ENCODE measurements at regions not wholly inside any gene's neighbourhood (a gene's known extent, or its start where the extent isn't known, plus 50 kb on each side); places are given as distances from the start of the nearest gene placed in this dataset.

DNA sequence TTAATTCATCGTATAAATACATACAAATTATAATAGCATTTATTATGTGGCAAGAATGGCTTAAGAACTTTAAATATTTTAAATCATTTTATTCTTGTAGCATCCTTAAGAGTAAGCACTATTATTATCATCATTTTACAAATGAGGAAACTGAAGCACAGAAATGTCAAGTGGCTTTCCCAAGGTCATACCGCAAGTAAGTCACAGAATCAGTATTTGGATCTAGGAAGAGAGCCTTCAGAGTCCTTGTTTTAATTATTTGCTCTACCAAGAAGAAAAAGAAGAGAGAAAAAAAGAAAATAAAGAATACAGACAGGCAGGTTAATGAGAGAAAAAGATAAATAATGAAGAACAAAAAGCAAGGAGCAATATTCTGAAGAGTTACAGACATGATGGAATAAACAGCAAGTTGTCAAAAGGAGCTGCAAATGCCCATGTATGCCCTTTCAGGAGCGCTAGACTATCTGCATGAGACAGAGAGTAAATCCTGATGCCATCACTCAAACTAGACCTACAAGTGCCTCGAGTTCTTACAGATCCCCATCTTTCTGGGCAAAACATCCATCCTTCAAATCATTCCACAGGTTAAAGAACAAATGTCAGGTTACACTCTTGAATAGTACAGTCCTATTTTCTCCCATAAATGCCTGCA, 57.8 kb upstream of the ETAA1 start:
- H3K4me3 ChIP-seq (replicated peaks in 1 of 3; ENCODE audit: insufficient read depth in 1 of 3, low read depth in 1 of 3, low read length in 3 of 3): no peak overlapping the region
- H2AFZ ChIP-seq (ENCODE audit: low read depth, low read length): no peak overlapping the region
- no peaks in the 10 kb centered on the region for H3K27me3 ChIP-seq (ENCODE audit: control insufficient read depth in 2 of 2, insufficient read depth in 2 of 2, low read length in 2 of 2)
- intact Hi-C loops (cut with micrococcal nuclease): loop anchor here (5.0 kb wide), 1 partner anchor 107 kb away; no protein-coding TSS in a partner anchor
- H3K27ac ChIP-seq (ENCODE audit: insufficient read depth, low read depth, low read length): no peak overlapping the region
- dilution Hi-C loops (cut with MboI; ENCODE audit: extremely low pct_ligation_motif_present, low sequenced_read_pairs): no loop called here
- H3K9me1 ChIP-seq (replicated peaks; ENCODE audit: control insufficient read depth, extremely low read depth, insufficient read depth, low read length): no peaks in the 10 kb centered on the region
- FAIRE-seq (no peak), DNase-seq (ENCODE audit: low read depth, low spot score) (no peak)
- no peak overlapping the region for H3K4me2 ChIP-seq (ENCODE audit: insufficient read depth, low read length)
- H3K9ac ChIP-seq (replicated peaks; ENCODE audit: extremely low read depth, insufficient read depth, low read length): no peak overlapping the region
- no peaks in the 10 kb centered on the region for H3K36me3 ChIP-seq (ENCODE audit: control insufficient read depth in 2 of 2, extremely low read depth in 1 of 2, insufficient read depth in 2 of 2, low read length in 2 of 2)
- H3K9me3 ChIP-seq (replicated peaks; ENCODE audit: control insufficient read depth, insufficient read depth, low read length): no peaks in the 10 kb centered on the region
- TF ChIP-seq FOS (IDR thresholded peaks at IDR 0.05; ENCODE audit: borderline replicate concordance, insufficient read depth, low read length) (no peak), MYC (IDR thresholded peaks at IDR 0.05; ENCODE audit: low read depth, low read length) (no peak)
- H3K79me2 ChIP-seq (ENCODE audit: control insufficient read depth, insufficient read depth, low read length): no peaks in the 10 kb centered on the region
- ChIA-PET POLR2A (no interaction called here), CTCF (no interaction called here)
- no peaks in the 10 kb centered on the region for H4K20me1 ChIP-seq (replicated peaks; ENCODE audit: control insufficient read depth, extremely low read depth, insufficient read depth, low read length)
- BruUV-seq (replicated peaks): no TSS peak
- H3K4me1 ChIP-seq (ENCODE audit: control insufficient read depth, extremely low read depth, insufficient read depth, low read length): no peaks in the 10 kb centered on the region

DNA sequence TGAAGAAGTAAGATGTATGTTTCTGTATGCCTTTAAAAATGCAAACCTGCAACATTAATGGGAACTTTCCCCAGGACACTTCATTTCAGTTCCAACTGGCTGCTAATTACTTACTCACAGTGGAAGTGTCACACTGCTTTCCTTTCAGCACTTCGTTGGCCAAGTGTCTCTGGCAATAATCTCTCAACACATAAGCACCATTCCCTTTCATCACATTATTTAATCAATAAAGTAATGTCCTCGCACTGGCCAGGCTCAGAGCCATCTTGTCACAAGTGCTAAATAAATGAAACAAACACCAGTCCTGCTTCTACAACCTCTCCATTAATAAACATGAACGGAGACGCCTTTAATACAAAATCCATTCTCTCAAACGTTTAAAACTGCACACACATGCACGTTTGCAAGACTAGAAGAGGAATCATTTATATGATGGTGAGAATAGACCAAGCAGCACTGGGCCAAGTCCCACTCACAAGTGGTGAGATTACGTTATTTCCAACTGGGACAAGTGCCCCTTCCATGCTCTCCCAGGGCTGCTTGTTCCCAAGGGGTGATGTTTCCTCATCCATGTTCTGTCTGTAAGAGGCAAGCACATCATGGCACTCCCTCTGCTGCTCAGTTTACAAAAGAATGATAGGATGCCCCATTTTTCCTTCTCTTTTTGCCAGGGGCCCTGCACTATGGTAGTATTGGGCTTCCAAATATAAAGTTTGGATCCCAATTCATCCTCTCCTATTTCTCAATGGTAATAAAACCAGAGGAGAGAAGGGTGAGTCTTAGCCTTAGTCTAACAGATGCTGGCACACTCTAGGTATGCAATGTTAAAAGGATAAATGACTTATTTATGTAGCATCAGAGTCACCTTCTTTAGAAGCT, 56.8 kb upstream of the ETAA1 start:
- FAIRE-seq: no peak
- H3K79me2 ChIP-seq (ENCODE audit: control insufficient read depth, insufficient read depth, low read length): no peaks in the 10 kb centered on the region
- no peaks in the 10 kb centered on the region for H3K36me3 ChIP-seq (ENCODE audit: control insufficient read depth in 2 of 2, extremely low read depth in 1 of 2, insufficient read depth in 2 of 2, low read length in 2 of 2)
- H3K4me1 ChIP-seq (ENCODE audit: control insufficient read depth, extremely low read depth, insufficient read depth, low read length): no peaks in the 10 kb centered on the region
- H4K20me1 ChIP-seq (replicated peaks; ENCODE audit: control insufficient read depth, extremely low read depth, insufficient read depth, low read length): no peaks in the 10 kb centered on the region
- intact Hi-C loops (cut with micrococcal nuclease) (no loop called here), dilution Hi-C loops (cut with MboI; ENCODE audit: extremely low pct_ligation_motif_present, low sequenced_read_pairs) (no loop called here)
- ChIA-PET POLR2A (no interaction called here), CTCF (no interaction called here)
- H3K4me2 ChIP-seq (ENCODE audit: insufficient read depth, low read length): no peak overlapping the region
- no peak overlapping the region for H3K9ac ChIP-seq (replicated peaks; ENCODE audit: extremely low read depth, insufficient read depth, low read length)
- H3K9me1 ChIP-seq (replicated peaks; ENCODE audit: control insufficient read depth, extremely low read depth, insufficient read depth, low read length): no peaks in the 10 kb centered on the region
- H3K27ac ChIP-seq (ENCODE audit: insufficient read depth, low read depth, low read length): no peak overlapping the region
- no peak for DNase-seq (ENCODE audit: low read depth, low spot score)
- no peak overlapping the region for H3K4me3 ChIP-seq (replicated peaks in 1 of 3; ENCODE audit: insufficient read depth in 1 of 3, low read depth in 1 of 3, low read length in 3 of 3)
- H2AFZ ChIP-seq (ENCODE audit: low read depth, low read length): no peak overlapping the region
- H3K9me3 ChIP-seq (replicated peaks; ENCODE audit: control insufficient read depth, insufficient read depth, low read length): no peaks in the 10 kb centered on the region
- no TSS peak for BruUV-seq (replicated peaks)
- TF ChIP-seq, protein P1, sequence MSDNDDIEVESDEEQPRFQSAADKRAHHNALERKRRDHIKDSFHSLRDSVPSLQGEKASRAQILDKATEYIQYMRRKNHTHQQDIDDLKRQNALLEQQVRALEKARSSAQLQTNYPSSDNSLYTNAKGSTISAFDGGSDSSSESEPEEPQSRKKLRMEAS (IDR thresholded peaks at IDR 0.05; ENCODE audit: insufficient read depth, insufficient read length): no peak
- TF ChIP-seq JUN (IDR thresholded peaks at IDR 0.05; ENCODE audit: borderline replicate concordance, insufficient read depth, insufficient read length, low read depth): no peak
- no peak for TF ChIP-seq POLR2A (IDR thresholded peaks at IDR 0.05; ENCODE audit: low read depth, low read length)
- TF ChIP-seq, protein P2, sequence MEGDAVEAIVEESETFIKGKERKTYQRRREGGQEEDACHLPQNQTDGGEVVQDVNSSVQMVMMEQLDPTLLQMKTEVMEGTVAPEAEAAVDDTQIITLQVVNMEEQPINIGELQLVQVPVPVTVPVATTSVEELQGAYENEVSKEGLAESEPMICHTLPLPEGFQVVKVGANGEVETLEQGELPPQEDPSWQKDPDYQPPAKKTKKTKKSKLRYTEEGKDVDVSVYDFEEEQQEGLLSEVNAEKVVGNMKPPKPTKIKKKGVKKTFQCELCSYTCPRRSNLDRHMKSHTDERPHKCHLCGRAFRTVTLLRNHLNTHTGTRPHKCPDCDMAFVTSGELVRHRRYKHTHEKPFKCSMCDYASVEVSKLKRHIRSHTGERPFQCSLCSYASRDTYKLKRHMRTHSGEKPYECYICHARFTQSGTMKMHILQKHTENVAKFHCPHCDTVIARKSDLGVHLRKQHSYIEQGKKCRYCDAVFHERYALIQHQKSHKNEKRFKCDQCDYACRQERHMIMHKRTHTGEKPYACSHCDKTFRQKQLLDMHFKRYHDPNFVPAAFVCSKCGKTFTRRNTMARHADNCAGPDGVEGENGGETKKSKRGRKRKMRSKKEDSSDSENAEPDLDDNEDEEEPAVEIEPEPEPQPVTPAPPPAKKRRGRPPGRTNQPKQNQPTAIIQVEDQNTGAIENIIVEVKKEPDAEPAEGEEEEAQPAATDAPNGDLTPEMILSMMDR (IDR thresholded peaks at IDR 0.05; ENCODE audit: extremely low read depth in 1 of 2, insufficient read depth in 1 of 2, low read depth in 1 of 2, low read length in 2 of 2): no peak
- TF ChIP-seq FOS (IDR thresholded peaks at IDR 0.05; ENCODE audit: borderline replicate concordance, insufficient read depth, low read length): no peak
- H3K27me3 ChIP-seq (ENCODE audit: control insufficient read depth in 2 of 2, insufficient read depth in 2 of 2, low read length in 2 of 2): no peaks in the 10 kb centered on the region

Measured in endothelial cell of umbilical vein (primary cell).